ENCODE measurements at regions not wholly inside any gene's neighbourhood (a gene's known extent, or its start where the extent isn't known, plus 50 kb on each side); places are given as distances from the start of the nearest gene placed in this dataset.

DNA sequence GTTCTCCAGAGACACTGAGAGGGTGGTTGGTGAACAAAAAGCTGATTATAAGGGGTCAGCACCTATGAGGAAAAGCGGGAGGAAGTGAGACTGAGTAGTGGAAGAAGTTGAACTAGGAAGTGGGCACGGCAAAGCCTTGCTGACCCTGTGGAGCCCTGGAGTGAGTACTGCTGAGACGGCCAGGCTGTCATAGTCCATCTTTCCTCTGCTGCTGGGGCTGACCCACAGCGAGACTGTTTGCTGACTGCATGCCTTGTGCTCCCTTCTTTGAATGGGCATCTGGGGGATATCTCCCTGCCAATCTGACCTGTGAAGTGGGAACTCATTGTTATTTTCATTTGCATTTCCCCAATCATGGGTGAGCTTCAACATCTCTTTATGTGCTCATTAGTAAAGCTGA is 92.4 kb upstream of the LDAH start:
- RAD21 ChIA-PET (ENCODE audit: low non-redundant PET in 1 of 2, low total read pairs in 2 of 2, uncharacterized antibody in 2 of 2, unreplicated experiment in 2 of 2): no interaction called here
- TF ChIP-seq SRF (IDR thresholded peaks at IDR 0.05; ENCODE audit: low read depth) (no peak), ZFX (IDR thresholded peaks at IDR 0.05) (no peak), CBX3 (IDR thresholded peaks at IDR 0.05; ENCODE audit: low read depth) (no peak), ELF1 (IDR thresholded peaks at IDR 0.05; ENCODE audit: borderline replicate concordance, low read depth) (no peak), CEBPB (IDR thresholded peaks at IDR 0.05; ENCODE audit: low read depth) (no peak), EGR1 (IDR thresholded peaks at IDR 0.05; ENCODE audit: low read depth) (no peak), TCF7L2 (IDR thresholded peaks at IDR 0.05; ENCODE audit: borderline replicate concordance, extremely low read depth, insufficient read depth, insufficient read length) (no peak), RAD21 (IDR thresholded peaks at IDR 0.05; ENCODE audit: low read depth) (no peak), POLR2AphosphoS5 (IDR thresholded peaks at IDR 0.05; ENCODE audit: low read depth, low read length) (no peak), YY1 (IDR thresholded peaks at IDR 0.05; ENCODE audit: extremely low read depth, insufficient replicate concordance, low read depth, low read length) (no peak), POLR2A (IDR thresholded peaks at IDR 0.05; ENCODE audit: borderline replicate concordance, extremely low read depth, insufficient read depth, insufficient read length) (no peak), ZNF274 (IDR thresholded peaks at IDR 0.05; ENCODE audit: low read depth, low read length) (no peak), SIN3A (IDR thresholded peaks at IDR 0.05; ENCODE audit: low read depth) (no peak), EZH2 (IDR thresholded peaks at IDR 0.05) (no peak), FOSL1 (IDR thresholded peaks at IDR 0.05; ENCODE audit: low read depth) (no peak), EZH2phosphoT487 (IDR thresholded peaks at IDR 0.05; ENCODE audit: borderline replicate concordance) (no peak)
- TF ChIP-seq, protein P1, sequence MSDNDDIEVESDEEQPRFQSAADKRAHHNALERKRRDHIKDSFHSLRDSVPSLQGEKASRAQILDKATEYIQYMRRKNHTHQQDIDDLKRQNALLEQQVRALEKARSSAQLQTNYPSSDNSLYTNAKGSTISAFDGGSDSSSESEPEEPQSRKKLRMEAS (IDR thresholded peaks at IDR 0.05): no peak
- TF ChIP-seq, protein P2, sequence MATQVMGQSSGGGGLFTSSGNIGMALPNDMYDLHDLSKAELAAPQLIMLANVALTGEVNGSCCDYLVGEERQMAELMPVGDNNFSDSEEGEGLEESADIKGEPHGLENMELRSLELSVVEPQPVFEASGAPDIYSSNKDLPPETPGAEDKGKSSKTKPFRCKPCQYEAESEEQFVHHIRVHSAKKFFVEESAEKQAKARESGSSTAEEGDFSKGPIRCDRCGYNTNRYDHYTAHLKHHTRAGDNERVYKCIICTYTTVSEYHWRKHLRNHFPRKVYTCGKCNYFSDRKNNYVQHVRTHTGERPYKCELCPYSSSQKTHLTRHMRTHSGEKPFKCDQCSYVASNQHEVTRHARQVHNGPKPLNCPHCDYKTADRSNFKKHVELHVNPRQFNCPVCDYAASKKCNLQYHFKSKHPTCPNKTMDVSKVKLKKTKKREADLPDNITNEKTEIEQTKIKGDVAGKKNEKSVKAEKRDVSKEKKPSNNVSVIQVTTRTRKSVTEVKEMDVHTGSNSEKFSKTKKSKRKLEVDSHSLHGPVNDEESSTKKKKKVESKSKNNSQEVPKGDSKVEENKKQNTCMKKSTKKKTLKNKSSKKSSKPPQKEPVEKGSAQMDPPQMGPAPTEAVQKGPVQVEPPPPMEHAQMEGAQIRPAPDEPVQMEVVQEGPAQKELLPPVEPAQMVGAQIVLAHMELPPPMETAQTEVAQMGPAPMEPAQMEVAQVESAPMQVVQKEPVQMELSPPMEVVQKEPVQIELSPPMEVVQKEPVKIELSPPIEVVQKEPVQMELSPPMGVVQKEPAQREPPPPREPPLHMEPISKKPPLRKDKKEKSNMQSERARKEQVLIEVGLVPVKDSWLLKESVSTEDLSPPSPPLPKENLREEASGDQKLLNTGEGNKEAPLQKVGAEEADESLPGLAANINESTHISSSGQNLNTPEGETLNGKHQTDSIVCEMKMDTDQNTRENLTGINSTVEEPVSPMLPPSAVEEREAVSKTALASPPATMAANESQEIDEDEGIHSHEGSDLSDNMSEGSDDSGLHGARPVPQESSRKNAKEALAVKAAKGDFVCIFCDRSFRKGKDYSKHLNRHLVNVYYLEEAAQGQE (IDR thresholded peaks at IDR 0.05; ENCODE audit: low read depth): no peak
- TF ChIP-seq, protein P3, sequence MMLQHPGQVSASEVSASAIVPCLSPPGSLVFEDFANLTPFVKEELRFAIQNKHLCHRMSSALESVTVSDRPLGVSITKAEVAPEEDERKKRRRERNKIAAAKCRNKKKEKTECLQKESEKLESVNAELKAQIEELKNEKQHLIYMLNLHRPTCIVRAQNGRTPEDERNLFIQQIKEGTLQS (IDR thresholded peaks at IDR 0.05): no peak
- CTCF ChIA-PET: no interaction called here
- POLR2A ChIA-PET: no interaction called here
- H3K27me3 ChIP-seq (ENCODE audit: insufficient read depth, low read length): peaks cover 56% of the 10 kb centered on the region
- no TSS peak for BruUV-seq (replicated peaks)
- no peaks in the 10 kb centered on the region for H3K36me3 ChIP-seq (ENCODE audit: control insufficient read depth in 1 of 2, insufficient read depth in 2 of 2, low read length in 2 of 2)
- no peaks in the 10 kb centered on the region for H3K9me2 ChIP-seq (ENCODE audit: insufficient read depth)
- no peaks in the 10 kb centered on the region for H3K79me2 ChIP-seq (ENCODE audit: insufficient read depth, low read length)
- H3K4me2 ChIP-seq (ENCODE audit: low read length): no peak overlapping the region
- intact Hi-C loops (cut with micrococcal nuclease): no loop called here
- H3K9ac ChIP-seq (ENCODE audit: low read length): no peak overlapping the region
- H3K9me3 ChIP-seq (ENCODE audit: control insufficient read depth in 1 of 2, insufficient read depth in 1 of 2, low read depth in 1 of 2, low read length in 2 of 2): no peaks in the 10 kb centered on the region
- no peaks in the 10 kb centered on the region for H4K20me1 ChIP-seq (ENCODE audit: insufficient read depth)
- H3K4me1 ChIP-seq (ENCODE audit: control insufficient read depth in 1 of 2, insufficient read depth in 2 of 2, low read length in 2 of 2): no peaks in the 10 kb centered on the region
- no peak overlapping the region for H2AFZ ChIP-seq (ENCODE audit: low read depth, low read length, poor library complexity, severe bottlenecking)
- DNase-seq (ENCODE audit: low read depth, low spot score) (no peak), ATAC-seq (no peak)
- H3K27ac ChIP-seq (ENCODE audit: low read depth, low read length): no peak overlapping the region
- H3K4me3 ChIP-seq (replicated peaks in 1 of 2; ENCODE audit: low read depth in 1 of 2, low read length in 2 of 2): no peak overlapping the region
